Activated T-cell treated with anti-CD3 and anti-CD28 coated beads, Interleukin-2, amount 50 U/mL, for 4 hours (primary cell): ENCODE measurements at regions not wholly inside any gene's neighbourhood (a gene's known extent, or its start where the extent isn't known, plus 50 kb on each side); places are given as distances from the start of the nearest gene placed in this dataset.
"Not testable (repeated sequence)": the region's sequence is repeated elsewhere in the genome, so short reads cannot be mapped to it uniquely, and the experiment has no call there.

Experiments used
- ATAC-seq, 2 donors: fragments of 200-7000 bp; cut with Tn5 transposase; one replicate each; pipeline ENCODE4 v1.10.0; 2021
- DNase-seq: peaks from one replicate; pipeline ENCODE4 v3.0.0-alpha.2; 2020
- H3K27me3 Mint-ChIP-seq: one replicate; pipeline ENCODE4 v1.8.0; 2021; ENCODE audit warnings: low read depth, mixed read lengths
- H3K36me3 Mint-ChIP-seq: one replicate; pipeline ENCODE4 v1.8.0; 2022; ENCODE audit warnings: mixed read lengths; ENCODE audit not compliant: insufficient read depth
- H3K4me1 Mint-ChIP-seq: one replicate; pipeline ENCODE4 v1.8.0; 2021; ENCODE audit warnings: low read depth, mixed read lengths
- H3K4me3 Mint-ChIP-seq: one replicate; pipeline ENCODE4 v1.8.0; 2021; ENCODE audit warnings: mild to moderate bottlenecking, moderate library complexity, mixed read lengths
- H3K9me3 Mint-ChIP-seq: one replicate; pipeline ENCODE4 v1.8.0; 2021; ENCODE audit warnings: mixed read lengths

- H3K36me3 Mint-ChIP-seq: no peaks in the 10 kb centered on the region
- H3K27me3 Mint-ChIP-seq: peaks cover 31% of the 10 kb centered on the region
- H3K9me3 Mint-ChIP-seq: no peaks in the 10 kb centered on the region
- DNase-seq (no peak), ATAC-seq (no peak)
- H3K4me3 Mint-ChIP-seq: no peak overlapping the region
- no peaks in the 10 kb centered on the region for H3K4me1 Mint-ChIP-seq
Measured at GRCh38 chr10:78218798-78219490, 185.3 kb downstream of the RPS24 start.

- not testable (repeated sequence) for DNase-seq, H3K4me3 Mint-ChIP-seq, ATAC-seq, H3K36me3 Mint-ChIP-seq, H3K4me1 Mint-ChIP-seq, H3K9me3 Mint-ChIP-seq
- H3K27me3 Mint-ChIP-seq: peaks cover 31% of the 10 kb centered on the region
Measured at GRCh38 chr10:78219568-78219967, 185.9 kb downstream of the RPS24 start.

GRCh38 chr10:78220781-78221180, 187.1 kb downstream of the RPS24 start:
- Mint-ChIP-seq H3K4me1 (no peaks in the 10 kb centered on the region), H3K36me3 (no peaks in the 10 kb centered on the region), H3K27me3 (peaks cover 28% of the 10 kb centered on the region), H3K4me3 (no peak overlapping the region), H3K9me3 (no peaks in the 10 kb centered on the region)
- DNase-seq (no peak), ATAC-seq (no peak)

GRCh38 chr10:78222096-78222790, 188.6 kb downstream of the RPS24 start:
- H3K9me3 Mint-ChIP-seq: no peaks in the 10 kb centered on the region
- no peaks in the 10 kb centered on the region for H3K4me1 Mint-ChIP-seq
- no peak for ATAC-seq

GRCh38 chr10:78223088-78223487, 189.4 kb downstream of the RPS24 start:
- H3K4me1 Mint-ChIP-seq: no peaks in the 10 kb centered on the region
- no peak for ATAC-seq
- no peak for DNase-seq
- H3K4me3 Mint-ChIP-seq: no peak overlapping the region
- H3K9me3 Mint-ChIP-seq: no peaks in the 10 kb centered on the region
- H3K36me3 Mint-ChIP-seq: no peaks in the 10 kb centered on the region
- H3K27me3 Mint-ChIP-seq: peaks cover 14% of the 10 kb centered on the region

More at GRCh38 chr10:78222096-78222790, 188.6 kb downstream of the RPS24 start:
- no peak for DNase-seq
- H3K36me3 Mint-ChIP-seq: no peaks in the 10 kb centered on the region
- peaks cover 19% of the 10 kb centered on the region for H3K27me3 Mint-ChIP-seq
- no peak overlapping the region for H3K4me3 Mint-ChIP-seq

GRCh38 chr10:78224602-78225001, 190.9 kb downstream of the RPS24 start:
- Mint-ChIP-seq H3K36me3 (no peaks in the 10 kb centered on the region), H3K9me3 (no peaks in the 10 kb centered on the region), H3K27me3 (peaks cover 13% of the 10 kb centered on the region), H3K4me3 (no peak overlapping the region), H3K4me1 (no peaks in the 10 kb centered on the region)
- ATAC-seq (no peak), DNase-seq (no peak)

GRCh38 chr10:78225594-78225993, 191.9 kb downstream of the RPS24 start:
- peaks cover 7% of the 10 kb centered on the region for H3K27me3 Mint-ChIP-seq
- H3K4me1 Mint-ChIP-seq: no peaks in the 10 kb centered on the region
- no peaks in the 10 kb centered on the region for H3K9me3 Mint-ChIP-seq
- no peak for DNase-seq
- no peak overlapping the region for H3K4me3 Mint-ChIP-seq
- ATAC-seq: no peak
- H3K36me3 Mint-ChIP-seq: no peaks in the 10 kb centered on the region

- ATAC-seq (no peak), DNase-seq (no peak)
- no peaks in the 10 kb centered on the region for H3K36me3 Mint-ChIP-seq
- H3K4me3 Mint-ChIP-seq: no peak overlapping the region
- no peaks in the 10 kb centered on the region for H3K9me3 Mint-ChIP-seq
- no peaks in the 10 kb centered on the region for H3K4me1 Mint-ChIP-seq
- H3K27me3 Mint-ChIP-seq: peaks cover 3% of the 10 kb centered on the region
Measured at GRCh38 chr10:78229489-78229888, 195.8 kb downstream of the RPS24 start.

- DNase-seq: no peak
- Mint-ChIP-seq H3K9me3 (no peaks in the 10 kb centered on the region), H3K4me1 (no peaks in the 10 kb centered on the region), H3K27me3 (no peaks in the 10 kb centered on the region), H3K4me3 (no peak overlapping the region), H3K36me3 (no peaks in the 10 kb centered on the region)
- ATAC-seq: peak in 1 of 2 donors; percentile 55
Measured at GRCh38 chr10:78229950-78230675, 196.4 kb downstream of the RPS24 start.

GRCh38 chr10:78231327-78231726, 197.7 kb downstream of the RPS24 start:
- Mint-ChIP-seq H3K4me1 (no peaks in the 10 kb centered on the region), H3K27me3 (peaks cover 6% of the 10 kb centered on the region), H3K4me3 (no peak overlapping the region), H3K36me3 (no peaks in the 10 kb centered on the region), H3K9me3 (no peaks in the 10 kb centered on the region)
- no peak for DNase-seq
- ATAC-seq: no peak

- ATAC-seq (no peak), DNase-seq (no peak)
- Mint-ChIP-seq H3K4me3 (no peak overlapping the region), H3K4me1 (no peaks in the 10 kb centered on the region), H3K36me3 (no peaks in the 10 kb centered on the region), H3K9me3 (no peaks in the 10 kb centered on the region), H3K27me3 (peaks cover 11% of the 10 kb centered on the region)
Measured at GRCh38 chr10:78231939-78232338, 198.3 kb downstream of the RPS24 start.

GRCh38 chr10:78236416-78237015, 202.9 kb downstream of the RPS24 start:
- DNase-seq (no peak), ATAC-seq (no peak)
- H3K4me1 Mint-ChIP-seq: no peaks in the 10 kb centered on the region
- no peaks in the 10 kb centered on the region for H3K36me3 Mint-ChIP-seq
- peaks cover 11% of the 10 kb centered on the region for H3K27me3 Mint-ChIP-seq
- no peaks in the 10 kb centered on the region for H3K9me3 Mint-ChIP-seq
- H3K4me3 Mint-ChIP-seq: no peak overlapping the region

- not testable (repeated sequence) for DNase-seq, ATAC-seq, H3K4me3 Mint-ChIP-seq, H3K36me3 Mint-ChIP-seq, H3K4me1 Mint-ChIP-seq, H3K9me3 Mint-ChIP-seq
- peaks cover 11% of the 10 kb centered on the region for H3K27me3 Mint-ChIP-seq
Measured at GRCh38 chr10:78237951-78238350, 204.3 kb downstream of the RPS24 start.

GRCh38 chr10:78247266-78247665, 213.6 kb downstream of the RPS24 start:
- Mint-ChIP-seq H3K4me1 (peaks cover 8% of the 10 kb centered on the region), H3K4me3 (no peak overlapping the region), H3K9me3 (peaks cover 4% of the 10 kb centered on the region), H3K36me3 (no peaks in the 10 kb centered on the region), H3K27me3 (peaks cover 15% of the 10 kb centered on the region)
- DNase-seq (no peak), ATAC-seq (no peak)
